HG03558 (cell line): ENCODE measurements at regions not wholly inside any gene's neighbourhood (a gene's known extent, or its start where the extent isn't known, plus 50 kb on each side); places are given as distances from the start of the nearest gene placed in this dataset.
"Not testable (repeated sequence)": the region's sequence is repeated elsewhere in the genome, so short reads cannot be mapped to it uniquely, and the experiment has no call there.

Source experiments
- ATAC-seq: cut with Tn5 transposase; IDR thresholded peaks from one replicate; pipeline ENCODE4 v1.9.1; 2021; ENCODE audit warnings: moderate number of reproducible peaks; ENCODE audit not compliant: unreplicated experiment; ENCODE audit errors: extremely low read depth

- no peak for ATAC-seq
Observed at GRCh38 chr6:169980826-169981450, 229.5 kb downstream of the ERMARD start.

- ATAC-seq = no peak
Observed at GRCh38 chr6:169979873-169980432, 228.5 kb downstream of the ERMARD start.

GRCh38 chr6:169978615-169979161 lies 227.3 kb downstream of the ERMARD start:
- ATAC-seq = no peak

DNA sequence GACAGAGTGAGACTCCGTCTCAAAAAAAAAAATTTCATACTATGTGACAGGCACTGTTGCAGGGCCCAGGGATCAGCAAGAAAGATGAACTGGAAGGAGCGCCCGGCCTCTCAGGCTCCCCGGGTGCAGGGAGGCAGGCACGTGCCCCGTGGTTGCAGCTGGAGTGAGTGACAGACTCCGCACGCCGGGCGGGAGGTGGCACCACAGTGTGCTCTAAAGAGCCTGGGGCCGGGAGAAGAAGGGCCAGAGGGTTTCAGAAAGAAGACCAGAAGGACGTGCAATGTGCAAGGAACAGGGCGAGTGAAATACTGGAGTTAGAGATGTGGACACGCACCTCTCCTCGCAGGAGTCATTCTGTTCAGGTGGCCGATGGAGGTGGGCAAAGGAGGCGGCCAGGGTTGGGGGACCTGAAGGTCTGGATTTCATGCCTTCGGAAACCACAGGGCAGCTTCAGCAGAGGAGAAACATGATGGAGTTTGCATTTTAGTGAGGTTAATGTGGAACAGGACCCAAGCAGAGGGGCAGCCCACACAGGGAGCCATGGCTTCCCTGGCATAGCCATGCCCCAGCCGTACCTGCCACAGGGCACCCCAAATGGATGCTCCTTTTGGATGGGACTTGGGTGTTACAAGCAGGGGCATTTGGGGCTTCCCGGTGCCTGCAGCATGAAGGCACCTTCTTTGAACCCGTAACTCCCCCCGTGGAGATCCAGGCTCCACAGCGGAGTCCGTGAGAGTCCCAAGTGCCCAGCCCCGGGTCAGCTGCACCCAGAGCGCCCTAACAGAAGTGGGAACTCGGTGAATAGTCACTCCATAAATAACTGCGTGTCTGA lies 226.2 kb downstream of the ERMARD start:
- ATAC-seq = no peak

- ATAC-seq = no peak
Observed at GRCh38 chr6:169976301-169977081, 225.1 kb downstream of the ERMARD start.

DNA sequence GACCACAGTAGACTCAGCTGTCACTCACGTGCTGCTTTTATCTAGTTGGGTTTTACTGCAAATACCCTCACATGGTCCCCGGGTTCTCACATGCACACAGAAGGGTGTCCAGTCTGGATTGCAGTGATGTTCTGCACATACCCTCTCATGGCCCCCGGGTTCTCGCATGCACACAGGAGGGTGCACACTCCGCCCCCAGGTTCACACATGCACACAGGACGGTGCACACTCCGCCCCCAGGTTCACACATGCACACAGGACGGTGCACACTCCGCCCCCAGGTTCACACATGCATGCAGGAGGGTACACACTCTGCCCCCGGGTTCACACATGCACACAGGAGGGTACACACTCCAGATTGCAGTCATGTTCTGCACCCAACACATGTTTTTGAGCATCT lies 224.3 kb downstream of the ERMARD start:
- no peak for ATAC-seq

DNA sequence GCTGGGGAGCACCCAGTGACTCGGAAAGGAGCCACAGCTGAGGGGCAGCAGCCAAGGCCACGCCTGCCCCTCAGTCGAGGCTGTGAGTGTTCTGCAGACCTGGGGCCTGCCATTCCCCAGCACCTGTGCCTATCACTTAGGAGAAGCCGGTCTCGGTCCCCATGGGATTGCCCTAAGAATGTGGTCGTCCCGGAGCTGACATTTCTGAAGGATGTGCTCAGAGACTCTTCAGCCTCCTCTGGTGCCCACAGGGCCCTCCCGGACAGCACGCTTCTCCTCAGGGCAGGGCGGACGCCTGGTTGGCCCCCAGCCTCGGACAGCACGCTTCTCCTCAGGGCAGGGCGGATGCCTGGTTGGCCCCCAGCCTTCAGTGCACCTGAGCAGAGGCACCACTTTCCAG lies 223.9 kb downstream of the ERMARD start:
- ATAC-seq = no peak

GRCh38 chr6:169974663-169975062 lies 223.2 kb downstream of the ERMARD start:
- ATAC-seq = no peak

- ATAC-seq = not testable (repeated sequence)
Observed at GRCh38 chr6:169973588-169974467, 222.4 kb downstream of the ERMARD start.

DNA sequence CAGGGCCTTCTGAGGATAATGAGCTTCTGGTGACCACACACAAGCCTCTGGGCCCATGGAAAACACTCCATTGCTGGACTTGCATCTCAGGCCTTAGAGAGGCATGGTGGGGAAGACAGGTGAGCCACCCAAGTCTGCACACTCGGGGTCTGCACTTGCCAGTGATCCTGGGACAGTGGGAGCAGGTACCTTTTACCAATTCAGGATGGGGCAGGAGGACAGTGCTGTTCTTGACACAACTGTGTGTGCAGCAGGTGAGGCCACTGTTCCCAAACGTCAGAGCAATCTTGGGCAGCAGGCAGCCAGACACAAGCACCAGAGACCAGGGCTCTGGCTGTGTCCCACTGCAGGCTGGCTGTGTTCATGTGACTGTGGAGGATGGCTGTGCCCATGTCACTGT lies 221.3 kb downstream of the ERMARD start:
- ATAC-seq = no peak

GRCh38 chr6:169972101-169972651 lies 220.8 kb downstream of the ERMARD start:
- ATAC-seq = no peak

DNA sequence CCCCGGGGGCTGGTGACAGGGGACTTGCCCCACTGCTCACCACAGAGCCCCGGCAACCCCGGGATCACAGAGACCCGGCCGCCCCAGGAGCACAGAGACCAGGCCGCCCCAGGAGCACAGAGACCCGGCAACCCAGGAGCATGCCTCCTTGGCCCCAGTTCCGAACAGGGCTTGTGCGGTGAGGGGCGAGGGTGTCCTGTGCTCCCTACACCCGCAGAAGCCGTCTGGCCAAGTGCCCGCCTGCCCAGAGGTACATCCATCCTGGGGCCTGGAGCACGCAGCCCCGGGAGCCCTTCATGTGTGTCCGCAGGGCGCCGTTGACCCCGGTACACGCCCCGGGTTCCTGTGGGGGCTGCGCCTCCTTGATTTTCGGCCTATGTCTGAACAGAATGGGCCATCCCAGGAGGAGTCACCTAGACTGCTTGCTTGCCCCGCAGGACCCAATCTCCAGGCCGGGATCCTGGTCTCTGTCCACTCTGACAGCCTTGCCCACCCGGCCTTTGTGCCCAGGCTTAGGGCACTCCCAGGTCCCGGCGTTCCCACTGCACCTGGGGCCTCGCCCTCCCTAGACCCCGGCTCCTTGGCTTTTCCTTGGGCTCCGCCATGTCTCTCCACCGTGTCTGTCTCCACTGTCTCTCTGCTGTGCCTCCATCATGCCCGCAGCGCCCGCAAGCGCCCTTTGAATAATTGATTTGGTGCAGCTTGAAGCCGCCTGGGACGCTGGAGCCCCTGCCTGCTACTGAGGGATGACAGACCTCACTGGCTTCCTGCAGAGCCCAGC lies 219.8 kb downstream of the ERMARD start:
- ATAC-seq = no peak

GRCh38 chr6:169970306-169970988 lies 219.0 kb downstream of the ERMARD start:
- no peak for ATAC-seq

GRCh38 chr6:169969372-169970099 lies 218.1 kb downstream of the ERMARD start:
- no peak for ATAC-seq

DNA sequence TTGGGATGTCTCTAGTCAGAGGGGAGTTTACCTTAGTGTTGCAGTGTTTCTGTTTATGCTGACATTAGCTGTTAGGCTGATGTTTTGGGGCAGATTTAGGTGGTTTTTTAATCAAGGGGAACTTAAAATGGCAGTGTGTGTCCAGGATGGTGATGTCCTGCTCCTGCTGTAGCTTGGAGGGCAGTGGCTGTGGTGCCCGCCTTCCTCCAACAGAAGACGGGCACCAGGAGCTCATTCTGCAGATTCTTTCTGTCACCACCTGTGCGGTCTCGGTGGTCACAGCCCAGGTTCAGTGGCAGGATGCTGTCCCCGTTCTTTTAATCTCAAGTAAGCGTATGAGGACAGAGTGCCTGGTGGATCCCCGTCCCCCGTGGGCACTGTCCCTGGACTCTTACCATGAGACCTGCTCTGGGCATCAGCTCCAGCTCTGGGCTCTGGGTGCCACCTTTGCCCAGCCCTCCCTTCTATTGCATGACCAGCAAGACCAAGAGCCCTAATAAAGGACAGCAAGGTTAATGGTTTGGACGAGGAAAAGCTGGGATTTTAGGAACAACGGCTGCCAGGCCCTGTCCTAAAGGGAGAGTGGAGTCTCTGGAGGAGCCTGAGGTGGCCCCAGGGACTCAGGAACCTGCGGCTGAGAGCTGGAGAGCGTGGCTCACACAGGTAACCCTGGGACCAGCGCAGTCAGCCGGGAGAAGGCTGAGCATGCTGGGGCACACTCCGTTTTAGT lies 217.3 kb downstream of the ERMARD start:
- no peak for ATAC-seq

DNA sequence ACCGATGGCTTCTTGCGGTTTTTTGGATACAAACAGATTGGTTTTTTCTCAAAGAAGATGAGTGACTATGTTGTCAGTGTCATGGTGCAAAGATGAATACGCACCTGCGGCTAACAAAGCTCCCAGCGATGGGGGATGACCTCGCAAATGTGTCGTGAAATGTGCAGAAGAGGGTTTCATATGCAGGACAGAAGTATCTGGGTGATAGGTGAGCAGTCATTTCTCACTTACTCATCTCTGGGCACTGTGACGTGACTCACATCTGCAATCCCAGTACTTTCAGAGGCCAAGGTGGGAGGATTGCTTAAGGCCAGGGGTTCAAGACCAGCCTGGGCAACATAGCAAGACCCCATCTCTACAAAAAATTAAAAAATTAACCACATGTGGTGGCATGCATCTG lies 216.3 kb downstream of the ERMARD start:
- no peak for ATAC-seq
